ENCODE measurements at regions not wholly inside any gene's neighbourhood (a gene's known extent, or its start where the extent isn't known, plus 50 kb on each side); places are given as distances from the start of the nearest gene placed in this dataset.

GRCh38 chr19:28332351-28332750, 880.6 kb downstream of the UQCRFS1 start:
- no peak for TF ChIP-seq POLR2A (IDR thresholded peaks at IDR 0.05)
- TF ChIP-seq, protein P1, sequence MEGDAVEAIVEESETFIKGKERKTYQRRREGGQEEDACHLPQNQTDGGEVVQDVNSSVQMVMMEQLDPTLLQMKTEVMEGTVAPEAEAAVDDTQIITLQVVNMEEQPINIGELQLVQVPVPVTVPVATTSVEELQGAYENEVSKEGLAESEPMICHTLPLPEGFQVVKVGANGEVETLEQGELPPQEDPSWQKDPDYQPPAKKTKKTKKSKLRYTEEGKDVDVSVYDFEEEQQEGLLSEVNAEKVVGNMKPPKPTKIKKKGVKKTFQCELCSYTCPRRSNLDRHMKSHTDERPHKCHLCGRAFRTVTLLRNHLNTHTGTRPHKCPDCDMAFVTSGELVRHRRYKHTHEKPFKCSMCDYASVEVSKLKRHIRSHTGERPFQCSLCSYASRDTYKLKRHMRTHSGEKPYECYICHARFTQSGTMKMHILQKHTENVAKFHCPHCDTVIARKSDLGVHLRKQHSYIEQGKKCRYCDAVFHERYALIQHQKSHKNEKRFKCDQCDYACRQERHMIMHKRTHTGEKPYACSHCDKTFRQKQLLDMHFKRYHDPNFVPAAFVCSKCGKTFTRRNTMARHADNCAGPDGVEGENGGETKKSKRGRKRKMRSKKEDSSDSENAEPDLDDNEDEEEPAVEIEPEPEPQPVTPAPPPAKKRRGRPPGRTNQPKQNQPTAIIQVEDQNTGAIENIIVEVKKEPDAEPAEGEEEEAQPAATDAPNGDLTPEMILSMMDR (IDR thresholded peaks at IDR 0.05): no peak
